Kidney epithelial cell (primary cell): ENCODE measurements at regions not wholly inside any gene's neighbourhood (a gene's known extent, or its start where the extent isn't known, plus 50 kb on each side); places are given as distances from the start of the nearest gene placed in this dataset.

Source experiments
- DNase-seq: peaks from one replicate; pipeline ENCODE4 v3.0.0-alpha.2; 2010; ENCODE audit warnings: low read depth
- H3K27me3 ChIP-seq: 2 replicates; pipeline ENCODE4 v1.6.0; 2011; ENCODE audit warnings: low read length; ENCODE audit not compliant: control insufficient read depth, insufficient read depth
- H3K36me3 ChIP-seq: 2 replicates; pipeline ENCODE4 v1.5.1; 2011; ENCODE audit warnings: low read length; ENCODE audit not compliant: control insufficient read depth, insufficient read depth
- H3K4me3 ChIP-seq: 2 replicates; pipeline ENCODE4 v1.5.1; 2011; ENCODE audit warnings: low read depth, mild to moderate bottlenecking, control low read depth, low read length
- TF ChIP-seq, protein P1 (sequence below): IDR thresholded peaks from 2 replicates; pipeline ENCODE4 v1.5.1; 2011; ENCODE audit warnings: mild to moderate bottlenecking, moderate library complexity, low read length, control low read depth, inconsistent platforms; ENCODE audit not compliant: insufficient read depth, poor library complexity, severe bottlenecking

DNA sequence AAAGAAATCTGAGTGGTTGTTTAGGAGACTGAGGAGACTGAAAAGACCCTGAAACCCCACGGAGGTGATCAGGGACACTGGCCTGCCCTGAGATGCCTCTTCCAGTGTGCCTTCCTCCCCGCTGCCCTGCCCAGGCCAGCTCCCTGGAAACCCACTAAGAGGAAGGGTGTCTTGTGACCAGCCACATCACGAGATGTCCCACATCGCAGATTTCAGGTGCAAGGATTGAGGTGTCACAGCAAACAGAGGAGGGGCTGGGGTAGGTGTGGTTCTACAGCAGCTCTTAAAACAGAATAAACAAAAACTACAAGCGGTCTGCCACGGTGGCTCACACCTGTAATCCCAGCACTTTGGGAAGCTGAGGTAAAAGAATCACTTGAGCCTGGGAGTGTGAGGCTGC, 184.3 kb upstream of the C14orf180 start:
- Histone ChIP-seq H3K36me3 (no peaks in the 10 kb centered on the region), H3K27me3 (peaks cover 8% of the 10 kb centered on the region), H3K4me3 (no peak overlapping the region)
- no peak for DNase-seq
- TF ChIP-seq, protein P1, sequence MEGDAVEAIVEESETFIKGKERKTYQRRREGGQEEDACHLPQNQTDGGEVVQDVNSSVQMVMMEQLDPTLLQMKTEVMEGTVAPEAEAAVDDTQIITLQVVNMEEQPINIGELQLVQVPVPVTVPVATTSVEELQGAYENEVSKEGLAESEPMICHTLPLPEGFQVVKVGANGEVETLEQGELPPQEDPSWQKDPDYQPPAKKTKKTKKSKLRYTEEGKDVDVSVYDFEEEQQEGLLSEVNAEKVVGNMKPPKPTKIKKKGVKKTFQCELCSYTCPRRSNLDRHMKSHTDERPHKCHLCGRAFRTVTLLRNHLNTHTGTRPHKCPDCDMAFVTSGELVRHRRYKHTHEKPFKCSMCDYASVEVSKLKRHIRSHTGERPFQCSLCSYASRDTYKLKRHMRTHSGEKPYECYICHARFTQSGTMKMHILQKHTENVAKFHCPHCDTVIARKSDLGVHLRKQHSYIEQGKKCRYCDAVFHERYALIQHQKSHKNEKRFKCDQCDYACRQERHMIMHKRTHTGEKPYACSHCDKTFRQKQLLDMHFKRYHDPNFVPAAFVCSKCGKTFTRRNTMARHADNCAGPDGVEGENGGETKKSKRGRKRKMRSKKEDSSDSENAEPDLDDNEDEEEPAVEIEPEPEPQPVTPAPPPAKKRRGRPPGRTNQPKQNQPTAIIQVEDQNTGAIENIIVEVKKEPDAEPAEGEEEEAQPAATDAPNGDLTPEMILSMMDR: no peak

DNA sequence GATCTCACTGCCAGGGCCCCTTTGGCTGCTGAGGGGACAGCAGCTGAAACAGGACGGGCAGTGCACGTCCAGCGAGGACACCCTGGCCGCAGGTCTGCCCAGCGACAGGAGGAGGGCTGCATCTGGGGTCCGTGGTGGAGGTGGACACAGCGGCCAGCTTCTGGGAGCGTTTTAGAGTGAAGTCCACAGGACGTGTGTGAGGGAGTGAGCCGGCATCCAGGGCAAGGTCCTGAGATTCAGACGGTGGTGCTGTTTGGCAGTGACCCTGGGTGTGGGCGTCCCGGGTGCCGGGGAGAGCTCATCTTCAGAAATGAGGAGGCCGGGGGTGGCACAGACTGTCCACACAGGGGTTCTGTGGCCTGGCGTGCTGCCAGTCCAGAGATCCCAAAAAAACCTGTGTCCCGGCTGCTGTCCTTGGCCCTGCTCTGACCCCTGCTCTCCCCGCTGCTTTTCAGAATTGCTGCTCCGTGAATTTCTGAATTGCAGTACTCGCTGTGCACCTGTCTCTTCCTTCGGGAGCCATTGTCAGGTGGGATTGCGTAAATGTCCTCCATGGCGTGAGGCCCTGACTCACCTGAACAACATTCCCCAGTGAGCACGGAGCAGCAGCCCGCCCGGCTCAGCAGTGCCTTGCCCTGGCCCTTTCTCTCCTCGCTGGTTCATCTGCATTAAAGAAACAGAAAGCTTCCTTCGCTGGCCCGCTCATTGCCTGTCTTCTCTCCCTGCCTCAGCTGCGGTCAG, 183.5 kb upstream of the C14orf180 start:
- DNase-seq: no peak
- TF ChIP-seq, protein P1: no peak
- no peak overlapping the region for H3K4me3 ChIP-seq
- H3K36me3 ChIP-seq: no peaks in the 10 kb centered on the region
- H3K27me3 ChIP-seq: peaks cover 8% of the 10 kb centered on the region

DNA sequence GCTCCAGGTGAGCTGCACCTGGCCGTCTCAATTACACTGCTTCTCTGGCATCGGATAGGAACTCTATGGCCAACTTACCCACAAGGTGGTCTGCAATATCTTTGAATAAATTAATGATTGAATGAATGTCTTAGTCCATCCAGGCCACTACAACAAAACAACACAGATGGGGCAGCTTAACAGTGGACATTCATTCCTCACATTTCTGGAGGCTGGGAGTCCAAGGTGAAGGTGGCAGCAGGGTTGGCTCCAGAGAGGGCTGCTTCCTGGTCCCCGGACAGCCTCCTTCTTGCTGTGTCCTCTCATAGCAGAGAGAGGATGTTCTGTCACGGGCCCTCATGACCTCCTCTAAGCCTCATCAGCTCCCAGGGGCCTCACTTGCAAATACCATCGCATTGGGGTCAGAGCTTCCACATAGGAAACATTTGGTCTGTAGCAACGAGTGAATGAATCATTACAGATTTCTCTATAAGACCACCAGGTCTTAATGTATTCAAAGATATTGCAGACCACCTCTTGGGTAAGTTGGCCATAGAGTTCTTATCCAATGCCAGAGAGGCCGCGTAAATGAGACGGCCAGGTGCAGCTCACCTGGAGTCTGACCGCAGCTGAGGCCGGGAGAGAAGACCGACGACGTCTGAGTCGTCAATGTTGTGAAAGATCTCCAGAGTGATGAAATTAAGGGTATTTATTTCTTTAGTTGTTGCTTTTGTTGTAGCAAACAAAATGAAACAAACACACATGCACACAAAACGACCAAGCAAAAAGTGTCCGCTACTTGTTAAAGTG, 182.7 kb upstream of the C14orf180 start:
- Histone ChIP-seq H3K36me3 (no peaks in the 10 kb centered on the region), H3K27me3 (peaks cover 4% of the 10 kb centered on the region), H3K4me3 (no peak overlapping the region)
- TF ChIP-seq, protein P1: no peak
- DNase-seq: no peak

DNA sequence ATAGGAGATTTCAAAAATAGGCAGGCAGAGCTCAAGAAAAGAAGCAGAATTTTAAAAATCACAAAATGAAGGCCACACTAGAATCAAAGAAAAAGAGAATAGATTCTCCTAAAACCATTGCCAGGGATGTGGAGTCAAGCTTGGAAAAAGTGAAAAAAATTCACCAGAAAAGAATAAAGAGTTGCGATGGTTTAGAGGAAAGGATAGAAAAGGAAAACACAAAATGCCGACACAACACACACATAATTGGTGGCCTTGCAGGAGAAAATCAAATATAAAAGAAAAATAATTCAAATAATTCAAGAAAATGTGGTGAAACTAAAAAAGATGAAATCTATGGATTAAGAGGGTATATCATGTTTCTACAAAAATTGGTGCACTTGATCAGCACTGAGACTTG, 181.6 kb upstream of the C14orf180 start:
- Histone ChIP-seq H3K27me3 (no peaks in the 10 kb centered on the region), H3K36me3 (no peaks in the 10 kb centered on the region)

DNA sequence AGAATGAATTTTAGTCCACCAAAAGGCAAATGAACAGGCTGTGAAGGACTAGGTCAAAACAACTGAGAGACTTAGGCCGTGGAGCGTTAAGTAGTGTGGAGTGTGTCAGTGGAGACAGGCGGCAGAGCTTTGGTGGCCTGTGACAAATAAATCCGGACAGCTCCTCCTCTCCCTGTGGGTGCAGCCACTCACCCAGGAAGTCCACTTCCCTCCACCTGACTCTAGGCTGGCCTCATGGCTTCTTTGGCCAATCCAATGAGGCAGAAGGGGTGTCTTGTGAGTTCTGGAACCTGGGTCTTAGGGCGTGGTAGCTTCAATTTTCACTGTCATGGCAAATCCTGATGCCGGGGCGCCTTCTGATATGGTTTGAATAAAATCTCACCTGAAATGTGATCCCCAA, 180.9 kb upstream of the C14orf180 start:
- Histone ChIP-seq H3K27me3 (no peaks in the 10 kb centered on the region), H3K36me3 (no peaks in the 10 kb centered on the region), H3K4me3 (no peak overlapping the region)
- no peak for DNase-seq
- TF ChIP-seq, protein P1: no peak

More for the DNA sequence above, 181.6 kb upstream of the C14orf180 start:
- no peak overlapping the region for H3K4me3 ChIP-seq
- TF ChIP-seq, protein P1: no peak
- no peak for DNase-seq
